ENCODE measurements at regions not wholly inside any gene's neighbourhood (a gene's known extent, or its start where the extent isn't known, plus 50 kb on each side); places are given as distances from the start of the nearest gene placed in this dataset.

GRCh38 chr11:116434986-116435385 is 337.8 kb downstream of the BUD13 start:
- Histone ChIP-seq H3K27ac (ENCODE audit: low read length) (no peak overlapping the region), H3K27me3 (ENCODE audit: insufficient read depth, low read length) (no peaks in the 10 kb centered on the region), H3K4me3 (ENCODE audit: low read length) (no peak overlapping the region), H3K36me3 (ENCODE audit: insufficient read depth, low read depth, low read length) (no peaks in the 10 kb centered on the region), H3K4me1 (ENCODE audit: insufficient read depth, low read length) (no peaks in the 10 kb centered on the region), H3K9me3 (ENCODE audit: insufficient read depth, low read depth, low read length) (peaks cover 2% of the 10 kb centered on the region; the same call in 1 of the 2 replicates), H3K9ac (ENCODE audit: low read depth, low read length) (no peak overlapping the region)

- Histone ChIP-seq H3K9me3 (ENCODE audit: insufficient read depth, low read depth, low read length) (no peaks in the 10 kb centered on the region), H3K27ac (ENCODE audit: low read length) (no peak overlapping the region), H3K9ac (ENCODE audit: low read depth, low read length) (no peak overlapping the region), H3K4me1 (ENCODE audit: insufficient read depth, low read length) (peaks cover 5% of the 10 kb centered on the region; the same call in 1 of the 2 replicates), H3K27me3 (ENCODE audit: insufficient read depth, low read length) (no peaks in the 10 kb centered on the region), H3K4me3 (ENCODE audit: low read length) (no peak overlapping the region), H3K36me3 (ENCODE audit: insufficient read depth, low read depth, low read length) (no peaks in the 10 kb centered on the region)
Observed at GRCh38 chr11:116432301-116432700, 340.5 kb downstream of the BUD13 start.

- no peaks in the 10 kb centered on the region for H3K9me3 ChIP-seq (ENCODE audit: insufficient read depth, low read depth, low read length)
- peaks cover 5% of the 10 kb centered on the region; the same call in 1 of the 2 replicates for H3K4me1 ChIP-seq (ENCODE audit: insufficient read depth, low read length)
- H3K9ac ChIP-seq (ENCODE audit: low read depth, low read length): no peak overlapping the region
- H3K27ac ChIP-seq (ENCODE audit: low read length): no peak overlapping the region
- H3K36me3 ChIP-seq (ENCODE audit: insufficient read depth, low read depth, low read length): no peaks in the 10 kb centered on the region
- H3K4me3 ChIP-seq (ENCODE audit: low read length): no peak overlapping the region
- H3K27me3 ChIP-seq (ENCODE audit: insufficient read depth, low read length): no peaks in the 10 kb centered on the region
Observed at GRCh38 chr11:116431842-116432241, 340.9 kb downstream of the BUD13 start.

- Histone ChIP-seq H3K9ac (ENCODE audit: low read depth, low read length) (no peak overlapping the region), H3K4me1 (ENCODE audit: insufficient read depth, low read length) (peaks cover 5% of the 10 kb centered on the region; the same call in 1 of the 2 replicates), H3K27ac (ENCODE audit: low read length) (no peak overlapping the region), H3K27me3 (ENCODE audit: insufficient read depth, low read length) (no peaks in the 10 kb centered on the region), H3K36me3 (ENCODE audit: insufficient read depth, low read depth, low read length) (no peaks in the 10 kb centered on the region), H3K9me3 (ENCODE audit: insufficient read depth, low read depth, low read length) (no peaks in the 10 kb centered on the region), H3K4me3 (ENCODE audit: low read length) (no peak overlapping the region)
Observed at GRCh38 chr11:116428638-116428975, 344.2 kb downstream of the BUD13 start.

GRCh38 chr11:116427903-116428637 is 344.7 kb downstream of the BUD13 start:
- peaks cover 5% of the 10 kb centered on the region; the same call in 1 of the 2 replicates for H3K4me1 ChIP-seq (ENCODE audit: insufficient read depth, low read length)
- no peaks in the 10 kb centered on the region for H3K27me3 ChIP-seq (ENCODE audit: insufficient read depth, low read length)
- no peak overlapping the region for H3K4me3 ChIP-seq (ENCODE audit: low read length)
- H3K9me3 ChIP-seq (ENCODE audit: insufficient read depth, low read depth, low read length): no peaks in the 10 kb centered on the region
- H3K9ac ChIP-seq (ENCODE audit: low read depth, low read length): no peak overlapping the region
- H3K36me3 ChIP-seq (ENCODE audit: insufficient read depth, low read depth, low read length): no peaks in the 10 kb centered on the region
- no peak overlapping the region for H3K27ac ChIP-seq (ENCODE audit: low read length)

GRCh38 chr11:116427337-116427902 is 345.4 kb downstream of the BUD13 start:
- Histone ChIP-seq H3K27me3 (ENCODE audit: insufficient read depth, low read length) (no peaks in the 10 kb centered on the region), H3K4me1 (ENCODE audit: insufficient read depth, low read length) (peaks cover 5% of the 10 kb centered on the region; the same call in 1 of the 2 replicates), H3K9ac (ENCODE audit: low read depth, low read length) (no peak overlapping the region), H3K36me3 (ENCODE audit: insufficient read depth, low read depth, low read length) (no peaks in the 10 kb centered on the region), H3K27ac (ENCODE audit: low read length) (no peak overlapping the region), H3K4me3 (ENCODE audit: low read length) (no peak overlapping the region), H3K9me3 (ENCODE audit: insufficient read depth, low read depth, low read length) (no peaks in the 10 kb centered on the region)

- Histone ChIP-seq H3K27ac (ENCODE audit: low read length) (no peak overlapping the region), H3K9me3 (ENCODE audit: insufficient read depth, low read depth, low read length) (no peaks in the 10 kb centered on the region), H3K4me1 (ENCODE audit: insufficient read depth, low read length) (peaks cover 9% of the 10 kb centered on the region), H3K36me3 (ENCODE audit: insufficient read depth, low read depth, low read length) (no peaks in the 10 kb centered on the region), H3K27me3 (ENCODE audit: insufficient read depth, low read length) (no peaks in the 10 kb centered on the region), H3K4me3 (ENCODE audit: low read length) (no peak overlapping the region), H3K9ac (ENCODE audit: low read depth, low read length) (no peak overlapping the region)
Observed at GRCh38 chr11:116426761-116427160, 346.0 kb downstream of the BUD13 start.

- Histone ChIP-seq H3K4me3 (ENCODE audit: low read length) (no peak overlapping the region), H3K9me3 (ENCODE audit: insufficient read depth, low read depth, low read length) (peaks cover 10% of the 10 kb centered on the region), H3K27ac (ENCODE audit: low read length) (no peak overlapping the region), H3K4me1 (ENCODE audit: insufficient read depth, low read length) (peaks cover 17% of the 10 kb centered on the region), H3K9ac (ENCODE audit: low read depth, low read length) (no peak overlapping the region), H3K36me3 (ENCODE audit: insufficient read depth, low read depth, low read length) (no peaks in the 10 kb centered on the region), H3K27me3 (ENCODE audit: insufficient read depth, low read length) (no peaks in the 10 kb centered on the region)
Observed at GRCh38 chr11:116424615-116425261, 348.0 kb downstream of the BUD13 start.

- Histone ChIP-seq H3K9me3 (ENCODE audit: insufficient read depth, low read depth, low read length) (peaks cover 10% of the 10 kb centered on the region), H3K36me3 (ENCODE audit: insufficient read depth, low read depth, low read length) (no peaks in the 10 kb centered on the region), H3K4me1 (ENCODE audit: insufficient read depth, low read length) (peaks cover 16% of the 10 kb centered on the region), H3K9ac (ENCODE audit: low read depth, low read length) (no peak overlapping the region), H3K27ac (ENCODE audit: low read length) (no peak overlapping the region), H3K27me3 (ENCODE audit: insufficient read depth, low read length) (no peaks in the 10 kb centered on the region), H3K4me3 (ENCODE audit: low read length) (no peak overlapping the region)
Observed at GRCh38 chr11:116422956-116423600, 349.7 kb downstream of the BUD13 start.

- H3K27me3 ChIP-seq (ENCODE audit: insufficient read depth, low read length): no peaks in the 10 kb centered on the region
- peaks cover 10% of the 10 kb centered on the region for H3K9me3 ChIP-seq (ENCODE audit: insufficient read depth, low read depth, low read length)
- no peak overlapping the region for H3K4me3 ChIP-seq (ENCODE audit: low read length)
- H3K36me3 ChIP-seq (ENCODE audit: insufficient read depth, low read depth, low read length): no peaks in the 10 kb centered on the region
- peaks cover 12% of the 10 kb centered on the region for H3K4me1 ChIP-seq (ENCODE audit: insufficient read depth, low read length)
- H3K27ac ChIP-seq (ENCODE audit: low read length): no peak overlapping the region
- no peak overlapping the region for H3K9ac ChIP-seq (ENCODE audit: low read depth, low read length)
Observed at GRCh38 chr11:116422556-116422955, 350.2 kb downstream of the BUD13 start.

GRCh38 chr11:116421529-116422185 is 351.1 kb downstream of the BUD13 start:
- Histone ChIP-seq H3K9me3 (ENCODE audit: insufficient read depth, low read depth, low read length) (peaks cover 10% of the 10 kb centered on the region), H3K36me3 (ENCODE audit: insufficient read depth, low read depth, low read length) (no peaks in the 10 kb centered on the region), H3K4me1 (ENCODE audit: insufficient read depth, low read length) (peaks cover 12% of the 10 kb centered on the region), H3K27me3 (ENCODE audit: insufficient read depth, low read length) (no peaks in the 10 kb centered on the region), H3K9ac (ENCODE audit: low read depth, low read length) (no peak overlapping the region), H3K27ac (ENCODE audit: low read length) (no peak overlapping the region), H3K4me3 (ENCODE audit: low read length) (no peak overlapping the region)

Data from iPS-20b (cell line).